ENCODE measurements at regions not wholly inside any gene's neighbourhood (a gene's known extent, or its start where the extent isn't known, plus 50 kb on each side); places are given as distances from the start of the nearest gene placed in this dataset.
"Not testable (repeated sequence)": the region's sequence is repeated elsewhere in the genome, so short reads cannot be mapped to it uniquely, and the experiment has no call there.

- TF ChIP-seq, protein P1, sequence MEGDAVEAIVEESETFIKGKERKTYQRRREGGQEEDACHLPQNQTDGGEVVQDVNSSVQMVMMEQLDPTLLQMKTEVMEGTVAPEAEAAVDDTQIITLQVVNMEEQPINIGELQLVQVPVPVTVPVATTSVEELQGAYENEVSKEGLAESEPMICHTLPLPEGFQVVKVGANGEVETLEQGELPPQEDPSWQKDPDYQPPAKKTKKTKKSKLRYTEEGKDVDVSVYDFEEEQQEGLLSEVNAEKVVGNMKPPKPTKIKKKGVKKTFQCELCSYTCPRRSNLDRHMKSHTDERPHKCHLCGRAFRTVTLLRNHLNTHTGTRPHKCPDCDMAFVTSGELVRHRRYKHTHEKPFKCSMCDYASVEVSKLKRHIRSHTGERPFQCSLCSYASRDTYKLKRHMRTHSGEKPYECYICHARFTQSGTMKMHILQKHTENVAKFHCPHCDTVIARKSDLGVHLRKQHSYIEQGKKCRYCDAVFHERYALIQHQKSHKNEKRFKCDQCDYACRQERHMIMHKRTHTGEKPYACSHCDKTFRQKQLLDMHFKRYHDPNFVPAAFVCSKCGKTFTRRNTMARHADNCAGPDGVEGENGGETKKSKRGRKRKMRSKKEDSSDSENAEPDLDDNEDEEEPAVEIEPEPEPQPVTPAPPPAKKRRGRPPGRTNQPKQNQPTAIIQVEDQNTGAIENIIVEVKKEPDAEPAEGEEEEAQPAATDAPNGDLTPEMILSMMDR (conservative IDR thresholded peaks at IDR 0.05): not testable (repeated sequence)
- TF ChIP-seq EZH2 (IDR thresholded peaks at IDR 0.05; ENCODE audit: low read depth): not testable (repeated sequence)
Observed at GRCh38 chr6:152834366-152834765, 83.8 kb downstream of the VIP start.
